HepG2 (cell line): ENCODE measurements at regions not wholly inside any gene's neighbourhood (a gene's known extent, or its start where the extent isn't known, plus 50 kb on each side); places are given as distances from the start of the nearest gene placed in this dataset.

Experiments
- ARID2 ChIP-seq: sonication (generic); formaldehyde crosslinking; IDR thresholded peaks from 2 replicates; pipeline ENCODE4 v1.8.1; 2022; ENCODE audit warnings: mild to moderate bottlenecking, missing genetic modification reagents, borderline replicate concordance
- ATF5 ChIP-seq: sonication (generic); formaldehyde crosslinking; IDR thresholded peaks from 2 replicates; pipeline ENCODE4 v1.4.0; 2020; ENCODE audit warnings: mild to moderate bottlenecking, low read depth, missing genetic modification reagents
- CCAR2 ChIP-seq: fragments of 200-400 bp; formaldehyde crosslinking; optimal IDR thresholded peaks from 2 replicates; pipeline ENCODE3; 2018; ENCODE audit warnings: low read depth, mild to moderate bottlenecking, low read length, moderate library complexity
- FOSL1 ChIP-seq: sonication (generic); formaldehyde crosslinking; IDR thresholded peaks from 2 replicates; pipeline ENCODE4 v1.9.0; 2021; ENCODE audit warnings: missing genetic modification reagents, borderline replicate concordance
- PLRG1 ChIP-seq: fragments of 450-650 bp; conservative IDR thresholded peaks from 2 replicates; pipeline ENCODE4 v1.6.1; 2016
- SP2 ChIP-seq: sonication (generic); formaldehyde crosslinking; IDR thresholded peaks from 2 replicates; pipeline ENCODE4 v1.5.1; 2020; ENCODE audit warnings: mild to moderate bottlenecking, missing genetic modification reagents
- TF ChIP-seq, protein P1 (sequence below): sonication (generic); formaldehyde crosslinking; IDR thresholded peaks from 2 replicates; pipeline ENCODE4 v1.4.0; 2020; ENCODE audit warnings: mild to moderate bottlenecking, missing genetic modification reagents, borderline replicate concordance
- TF ChIP-seq, protein P2 (sequence below): sonication (generic); formaldehyde crosslinking; IDR thresholded peaks from 2 replicates; pipeline ENCODE4 v1.4.0; 2020; ENCODE audit warnings: missing genetic modification reagents
- TF ChIP-seq, protein P3 (sequence below): sonication (generic); formaldehyde crosslinking; IDR thresholded peaks from 2 replicates; pipeline ENCODE4 v1.4.0; 2020; ENCODE audit warnings: missing genetic modification reagents

- no peak for TF ChIP-seq ATF5 (CRISPR knock-in tag)
- TF ChIP-seq, protein P1, sequence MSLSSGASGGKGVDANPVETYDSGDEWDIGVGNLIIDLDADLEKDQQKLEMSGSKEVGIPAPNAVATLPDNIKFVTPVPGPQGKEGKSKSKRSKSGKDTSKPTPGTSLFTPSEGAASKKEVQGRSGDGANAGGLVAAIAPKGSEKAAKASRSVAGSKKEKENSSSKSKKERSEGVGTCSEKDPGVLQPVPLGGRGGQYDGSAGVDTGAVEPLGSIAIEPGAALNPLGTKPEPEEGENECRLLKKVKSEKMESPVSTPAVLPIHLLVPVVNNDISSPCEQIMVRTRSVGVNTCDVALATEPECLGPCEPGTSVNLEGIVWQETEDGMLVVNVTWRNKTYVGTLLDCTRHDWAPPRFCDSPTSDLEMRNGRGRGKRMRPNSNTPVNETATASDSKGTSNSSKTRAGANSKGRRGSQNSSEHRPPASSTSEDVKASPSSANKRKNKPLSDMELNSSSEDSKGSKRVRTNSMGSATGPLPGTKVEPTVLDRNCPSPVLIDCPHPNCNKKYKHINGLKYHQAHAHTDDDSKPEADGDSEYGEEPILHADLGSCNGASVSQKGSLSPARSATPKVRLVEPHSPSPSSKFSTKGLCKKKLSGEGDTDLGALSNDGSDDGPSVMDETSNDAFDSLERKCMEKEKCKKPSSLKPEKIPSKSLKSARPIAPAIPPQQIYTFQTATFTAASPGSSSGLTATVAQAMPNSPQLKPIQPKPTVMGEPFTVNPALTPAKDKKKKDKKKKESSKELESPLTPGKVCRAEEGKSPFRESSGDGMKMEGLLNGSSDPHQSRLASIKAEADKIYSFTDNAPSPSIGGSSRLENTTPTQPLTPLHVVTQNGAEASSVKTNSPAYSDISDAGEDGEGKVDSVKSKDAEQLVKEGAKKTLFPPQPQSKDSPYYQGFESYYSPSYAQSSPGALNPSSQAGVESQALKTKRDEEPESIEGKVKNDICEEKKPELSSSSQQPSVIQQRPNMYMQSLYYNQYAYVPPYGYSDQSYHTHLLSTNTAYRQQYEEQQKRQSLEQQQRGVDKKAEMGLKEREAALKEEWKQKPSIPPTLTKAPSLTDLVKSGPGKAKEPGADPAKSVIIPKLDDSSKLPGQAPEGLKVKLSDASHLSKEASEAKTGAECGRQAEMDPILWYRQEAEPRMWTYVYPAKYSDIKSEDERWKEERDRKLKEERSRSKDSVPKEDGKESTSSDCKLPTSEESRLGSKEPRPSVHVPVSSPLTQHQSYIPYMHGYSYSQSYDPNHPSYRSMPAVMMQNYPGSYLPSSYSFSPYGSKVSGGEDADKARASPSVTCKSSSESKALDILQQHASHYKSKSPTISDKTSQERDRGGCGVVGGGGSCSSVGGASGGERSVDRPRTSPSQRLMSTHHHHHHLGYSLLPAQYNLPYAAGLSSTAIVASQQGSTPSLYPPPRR, result no peak
- no peak for TF ChIP-seq FOSL1
- TF ChIP-seq, protein P2, sequence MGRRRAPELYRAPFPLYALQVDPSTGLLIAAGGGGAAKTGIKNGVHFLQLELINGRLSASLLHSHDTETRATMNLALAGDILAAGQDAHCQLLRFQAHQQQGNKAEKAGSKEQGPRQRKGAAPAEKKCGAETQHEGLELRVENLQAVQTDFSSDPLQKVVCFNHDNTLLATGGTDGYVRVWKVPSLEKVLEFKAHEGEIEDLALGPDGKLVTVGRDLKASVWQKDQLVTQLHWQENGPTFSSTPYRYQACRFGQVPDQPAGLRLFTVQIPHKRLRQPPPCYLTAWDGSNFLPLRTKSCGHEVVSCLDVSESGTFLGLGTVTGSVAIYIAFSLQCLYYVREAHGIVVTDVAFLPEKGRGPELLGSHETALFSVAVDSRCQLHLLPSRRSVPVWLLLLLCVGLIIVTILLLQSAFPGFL (CRISPR knock-in tag), result no peak
- no peak for TF ChIP-seq PLRG1
- TF ChIP-seq CCAR2, result no peak
- no peak for TF ChIP-seq SP2 (CRISPR knock-in tag)
- TF ChIP-seq ARID2 (CRISPR knock-in tag), result no peak
- TF ChIP-seq, protein P3, sequence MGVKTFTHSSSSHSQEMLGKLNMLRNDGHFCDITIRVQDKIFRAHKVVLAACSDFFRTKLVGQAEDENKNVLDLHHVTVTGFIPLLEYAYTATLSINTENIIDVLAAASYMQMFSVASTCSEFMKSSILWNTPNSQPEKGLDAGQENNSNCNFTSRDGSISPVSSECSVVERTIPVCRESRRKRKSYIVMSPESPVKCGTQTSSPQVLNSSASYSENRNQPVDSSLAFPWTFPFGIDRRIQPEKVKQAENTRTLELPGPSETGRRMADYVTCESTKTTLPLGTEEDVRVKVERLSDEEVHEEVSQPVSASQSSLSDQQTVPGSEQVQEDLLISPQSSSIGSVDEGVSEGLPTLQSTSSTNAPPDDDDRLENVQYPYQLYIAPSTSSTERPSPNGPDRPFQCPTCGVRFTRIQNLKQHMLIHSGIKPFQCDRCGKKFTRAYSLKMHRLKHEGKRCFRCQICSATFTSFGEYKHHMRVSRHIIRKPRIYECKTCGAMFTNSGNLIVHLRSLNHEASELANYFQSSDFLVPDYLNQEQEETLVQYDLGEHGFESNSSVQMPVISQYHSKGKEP (CRISPR knock-in tag), result no peak
Observed at GRCh38 chr22:27144321-27144720, 486.9 kb downstream of the MIAT start (continued).
